Natural killer cell (primary cell): ENCODE measurements at regions not wholly inside any gene's neighbourhood (a gene's known extent, or its start where the extent isn't known, plus 50 kb on each side); places are given as distances from the start of the nearest gene placed in this dataset.
"Not testable (repeated sequence)": the region's sequence is repeated elsewhere in the genome, so short reads cannot be mapped to it uniquely, and the experiment has no call there.

Experiments used
- ATAC-seq, 3 donors: fragments of 150-1000 bp in 2 of 3; fragments of 200-7000 bp in 1 of 3; cut with Tn5 transposase; 1 replicate in 1 of 3; 2 replicates in 2 of 3; pipeline ENCODE4 v1.10.0; 2021; ENCODE audit warnings: mild to moderate bottlenecking in 2 of 3, moderate library complexity in 2 of 3
- DNase-seq, 2 donors: peaks; one replicate each; pipeline versions ENCODE4 v3.0.0 to v3.0.0-alpha.2; 2013 to 2021; ENCODE audit warnings: mixed read lengths in 1 of 2
- H3K27ac ChIP-seq: one replicate; pipeline ENCODE4 v1.5.1; 2013; ENCODE audit warnings: mild to moderate bottlenecking, low read length
- H3K27me3 ChIP-seq: one replicate; pipeline ENCODE4 v1.6.1; 2013; ENCODE audit warnings: low read length; ENCODE audit not compliant: control insufficient read depth, insufficient read depth
- H3K36me3 ChIP-seq: one replicate; pipeline ENCODE4 v1.6.1; 2013; ENCODE audit warnings: low read length; ENCODE audit not compliant: control insufficient read depth, insufficient read depth
- H3K4me1 ChIP-seq: one replicate; pipeline ENCODE4 v1.6.1; 2013; ENCODE audit warnings: low read length; ENCODE audit not compliant: control insufficient read depth, insufficient read depth
- H3K4me3 ChIP-seq: one replicate; pipeline ENCODE4 v1.5.1; 2013; ENCODE audit warnings: low read length
- H3K9me3 ChIP-seq: one replicate; pipeline ENCODE4 v1.6.1; 2013; ENCODE audit warnings: low read length; ENCODE audit not compliant: control insufficient read depth, insufficient read depth
- H3K27ac Mint-ChIP-seq, 2 donors: one replicate each; pipeline ENCODE4 v1.8.0; 2022; ENCODE audit warnings: mild to moderate bottlenecking in 2 of 2, mixed read lengths in 2 of 2, moderate library complexity in 1 of 2
- H3K27me3 Mint-ChIP-seq, 2 donors: one replicate each; pipeline ENCODE4 v1.8.0; 2022; ENCODE audit warnings: low read depth in 2 of 2, mixed read lengths in 2 of 2
- H3K36me3 Mint-ChIP-seq: one replicate; pipeline ENCODE4 v1.8.0; 2022; ENCODE audit warnings: mixed read lengths
- H3K4me1 Mint-ChIP-seq, 2 donors: one replicate each; pipeline ENCODE4 v1.8.0; 2022; ENCODE audit warnings: mixed read lengths in 2 of 2
- H3K4me3 Mint-ChIP-seq: one replicate; pipeline ENCODE4 v1.8.0; 2022; ENCODE audit warnings: mild to moderate bottlenecking, moderate library complexity, mixed read lengths
- H3K9me3 Mint-ChIP-seq, 2 donors: one replicate each; pipeline ENCODE4 v1.8.0; 2022; ENCODE audit warnings: mixed read lengths in 2 of 2
- WGBS: methylation state at CpG from one replicate; pipeline ENCODE4 v1.1.7; 2013; ENCODE audit warnings: missing lambda C conversion rate; ENCODE audit not compliant: insufficient coverage; 5-methylcytosine and 5-hydroxymethylcytosine counted together
- intact Hi-C: fragments of 100-400 bp; cut with micrococcal nuclease; formaldehyde crosslinking; loops from one replicate; pipeline ENCODE4 v1.14.2; 2022
- TF ChIP-seq, protein P1 (sequence below): fragments of 200-600 bp; IDR thresholded peaks from one replicate; pipeline ENCODE4 v1.8.0; 2022; ENCODE audit warnings: antibody characterized with exemption

DNA sequence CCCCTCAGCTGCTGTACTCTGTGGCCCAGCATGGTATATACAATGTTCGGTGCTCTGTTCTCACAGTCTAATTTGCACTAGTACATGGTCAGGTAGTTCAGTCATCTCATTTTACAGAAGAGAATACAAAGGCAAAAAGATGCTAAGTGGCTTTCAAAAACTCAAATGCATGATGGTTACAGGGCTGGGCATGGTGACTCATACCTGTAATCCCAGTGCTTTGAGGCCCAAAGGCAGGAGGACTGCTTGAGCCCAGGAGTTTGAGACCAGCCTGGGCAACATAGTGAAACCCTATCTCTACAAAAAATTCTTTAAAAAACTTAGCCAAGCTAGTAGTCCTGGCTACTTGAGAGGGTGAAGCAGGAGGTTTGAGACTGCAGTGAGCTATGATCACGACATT, 210.5 kb upstream of the KIT start:
- H3K36me3 ChIP-seq, result no peaks in the 10 kb centered on the region
- Mint-ChIP-seq H3K27me3 (peaks cover 7 to 8% of the 10 kb centered on the region in 2 donors), H3K36me3 (peaks cover 8% of the 10 kb centered on the region), H3K9me3 (peaks cover under 1 to 11% of the 10 kb centered on the region in 2 donors), H3K27ac (no peak overlapping the region), H3K4me3 (no peak overlapping the region), H3K4me1 (no peaks in the 10 kb centered on the region)
- DNase-seq (no peak), ATAC-seq (no peak)
- WGBS, result 88% methylated on average over 2 of the region's 2 CpGs
- H3K9me3 ChIP-seq, result peaks cover 16% of the 10 kb centered on the region
- intact Hi-C loops, result no loop called here
- H3K4me1 ChIP-seq, result peaks cover 7% of the 10 kb centered on the region
- no peaks in the 10 kb centered on the region for H3K27me3 ChIP-seq
- H3K27ac ChIP-seq, result no peak overlapping the region
- H3K4me3 ChIP-seq, result no peak overlapping the region
- TF ChIP-seq, protein P1, sequence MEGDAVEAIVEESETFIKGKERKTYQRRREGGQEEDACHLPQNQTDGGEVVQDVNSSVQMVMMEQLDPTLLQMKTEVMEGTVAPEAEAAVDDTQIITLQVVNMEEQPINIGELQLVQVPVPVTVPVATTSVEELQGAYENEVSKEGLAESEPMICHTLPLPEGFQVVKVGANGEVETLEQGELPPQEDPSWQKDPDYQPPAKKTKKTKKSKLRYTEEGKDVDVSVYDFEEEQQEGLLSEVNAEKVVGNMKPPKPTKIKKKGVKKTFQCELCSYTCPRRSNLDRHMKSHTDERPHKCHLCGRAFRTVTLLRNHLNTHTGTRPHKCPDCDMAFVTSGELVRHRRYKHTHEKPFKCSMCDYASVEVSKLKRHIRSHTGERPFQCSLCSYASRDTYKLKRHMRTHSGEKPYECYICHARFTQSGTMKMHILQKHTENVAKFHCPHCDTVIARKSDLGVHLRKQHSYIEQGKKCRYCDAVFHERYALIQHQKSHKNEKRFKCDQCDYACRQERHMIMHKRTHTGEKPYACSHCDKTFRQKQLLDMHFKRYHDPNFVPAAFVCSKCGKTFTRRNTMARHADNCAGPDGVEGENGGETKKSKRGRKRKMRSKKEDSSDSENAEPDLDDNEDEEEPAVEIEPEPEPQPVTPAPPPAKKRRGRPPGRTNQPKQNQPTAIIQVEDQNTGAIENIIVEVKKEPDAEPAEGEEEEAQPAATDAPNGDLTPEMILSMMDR, result no peak

DNA sequence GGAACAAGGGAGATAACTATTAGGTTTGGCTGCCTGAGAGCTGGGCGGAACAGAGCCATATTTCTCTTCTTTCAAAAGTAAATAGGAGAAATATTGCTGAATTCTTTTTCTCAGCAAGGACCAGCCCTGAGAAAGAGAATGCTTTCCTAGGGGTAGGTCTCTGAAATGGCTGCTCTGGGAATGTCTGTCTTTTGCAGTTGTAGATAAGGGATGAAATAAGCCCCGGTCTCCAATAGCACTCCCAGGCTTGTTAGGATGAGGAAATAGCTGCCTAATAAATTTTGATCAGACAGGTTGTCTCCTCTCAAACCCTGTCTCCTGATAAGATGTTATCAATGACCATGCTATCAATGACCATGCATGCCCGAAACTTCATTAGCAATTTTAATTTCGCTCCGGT, 207.8 kb upstream of the KIT start:
- no peak overlapping the region for H3K27ac Mint-ChIP-seq
- peaks cover 7% of the 10 kb centered on the region for H3K4me1 ChIP-seq
- no peaks in the 10 kb centered on the region for H3K36me3 ChIP-seq
- peaks cover 2 to 11% of the 10 kb centered on the region in 2 donors for H3K9me3 Mint-ChIP-seq
- TF ChIP-seq, protein P1, result no peak
- H3K27me3 Mint-ChIP-seq, result peaks cover 7 to 15% of the 10 kb centered on the region in 2 donors
- ATAC-seq (no peak), DNase-seq (no peak)
- WGBS, result 93% methylated on average over 5 of the region's 5 CpGs
- H3K27ac ChIP-seq, result no peak overlapping the region
- intact Hi-C loops, result no loop called here
- H3K9me3 ChIP-seq, result peaks cover 16% of the 10 kb centered on the region
- H3K36me3 Mint-ChIP-seq, result peaks cover 8% of the 10 kb centered on the region
- H3K27me3 ChIP-seq, result no peaks in the 10 kb centered on the region
- H3K4me3 Mint-ChIP-seq, result no peak overlapping the region
- no peak overlapping the region for H3K4me3 ChIP-seq
- no peaks in the 10 kb centered on the region for H3K4me1 Mint-ChIP-seq

- H3K9me3 ChIP-seq, H3K36me3 Mint-ChIP-seq, H3K9me3 Mint-ChIP-seq, H3K27me3 Mint-ChIP-seq, H3K36me3 ChIP-seq, H3K27ac Mint-ChIP-seq, DNase-seq, H3K4me3 ChIP-seq, ATAC-seq, H3K27ac ChIP-seq, H3K27me3 ChIP-seq, intact Hi-C loops, H3K4me1 ChIP-seq, H3K4me1 Mint-ChIP-seq, H3K4me3 Mint-ChIP-seq: not testable (repeated sequence)
- WGBS, result 85% methylated on average over 8 of the region's 9 CpGs
Observed at GRCh38 chr4:54466960-54467359, 190.8 kb upstream of the KIT start.

GRCh38 chr4:54473077-54473545, 184.6 kb upstream of the KIT start:
- H3K27ac ChIP-seq, result no peak overlapping the region
- 90% methylated on average over 7 of the region's 7 CpGs for WGBS
- Mint-ChIP-seq H3K27me3 (no peaks in the 10 kb centered on the region), H3K36me3 (no peaks in the 10 kb centered on the region), H3K9me3 (peaks cover 2 to 6% of the 10 kb centered on the region in 2 donors), H3K4me1 (no peaks in the 10 kb centered on the region), H3K4me3 (no peak overlapping the region), H3K27ac (no peak overlapping the region)
- DNase-seq (no peak), ATAC-seq (no peak)
- TF ChIP-seq, protein P1, result no peak
- no peaks in the 10 kb centered on the region for H3K36me3 ChIP-seq
- no peaks in the 10 kb centered on the region for H3K9me3 ChIP-seq
- H3K27me3 ChIP-seq, result no peaks in the 10 kb centered on the region
- no peaks in the 10 kb centered on the region for H3K4me1 ChIP-seq
- intact Hi-C loops, result no loop called here
- no peak overlapping the region for H3K4me3 ChIP-seq
